HG03378 (cell line): ENCODE measurements at regions not wholly inside any gene's neighbourhood (a gene's known extent, or its start where the extent isn't known, plus 50 kb on each side); places are given as distances from the start of the nearest gene placed in this dataset.

ENCODE experiments used
- ATAC-seq: cut with Tn5 transposase; IDR thresholded peaks from one replicate; pipeline ENCODE4 v1.9.1; 2021; ENCODE audit warnings: mild to moderate bottlenecking, moderate library complexity; ENCODE audit not compliant: unreplicated experiment

GRCh38 chr5:27341342-27341741, 303.0 kb upstream of the CDH9 start:
- no peak for ATAC-seq

- ATAC-seq = no peak
Observed at GRCh38 chr5:27336817-27337216, 298.4 kb upstream of the CDH9 start.

GRCh38 chr5:27328480-27328879, 290.1 kb upstream of the CDH9 start:
- no peak for ATAC-seq

GRCh38 chr5:27325513-27325912, 287.1 kb upstream of the CDH9 start:
- ATAC-seq = no peak

GRCh38 chr5:27318701-27319100, 280.3 kb upstream of the CDH9 start:
- no peak for ATAC-seq

- no peak for ATAC-seq
Observed at GRCh38 chr5:27316271-27316650, 277.9 kb upstream of the CDH9 start.

- no peak for ATAC-seq
Observed at GRCh38 chr5:27315363-27316270, 277.2 kb upstream of the CDH9 start.

GRCh38 chr5:27313549-27313948, 275.2 kb upstream of the CDH9 start:
- ATAC-seq = no peak

- ATAC-seq = no peak
Observed at GRCh38 chr5:27312291-27312893, 274.0 kb upstream of the CDH9 start.

GRCh38 chr5:27311544-27311943, 273.2 kb upstream of the CDH9 start:
- no peak for ATAC-seq

GRCh38 chr5:27308153-27308552, 269.8 kb upstream of the CDH9 start:
- ATAC-seq = no peak

- ATAC-seq = no peak
Observed at GRCh38 chr5:27290172-27290571, 251.8 kb upstream of the CDH9 start.

GRCh38 chr5:27276119-27276518, 237.7 kb upstream of the CDH9 start:
- ATAC-seq = no peak

- no peak for ATAC-seq
Observed at GRCh38 chr5:27275345-27275744, 237.0 kb upstream of the CDH9 start.

- no peak for ATAC-seq
Observed at GRCh38 chr5:27269766-27270165, 231.4 kb upstream of the CDH9 start.

GRCh38 chr5:27267209-27267824, 228.9 kb upstream of the CDH9 start:
- no peak for ATAC-seq

GRCh38 chr5:27266184-27266583, 227.8 kb upstream of the CDH9 start:
- no peak for ATAC-seq

- no peak for ATAC-seq
Observed at GRCh38 chr5:27257696-27258095, 219.3 kb upstream of the CDH9 start.

GRCh38 chr5:27252911-27253310, 214.5 kb upstream of the CDH9 start:
- no peak for ATAC-seq

GRCh38 chr5:27242258-27242626, 203.9 kb upstream of the CDH9 start:
- ATAC-seq = no peak

- ATAC-seq = no peak
Observed at GRCh38 chr5:27241564-27242257, 203.3 kb upstream of the CDH9 start.
